ENCODE measurements at regions not wholly inside any gene's neighbourhood (a gene's known extent, or its start where the extent isn't known, plus 50 kb on each side); places are given as distances from the start of the nearest gene placed in this dataset.

DNA sequence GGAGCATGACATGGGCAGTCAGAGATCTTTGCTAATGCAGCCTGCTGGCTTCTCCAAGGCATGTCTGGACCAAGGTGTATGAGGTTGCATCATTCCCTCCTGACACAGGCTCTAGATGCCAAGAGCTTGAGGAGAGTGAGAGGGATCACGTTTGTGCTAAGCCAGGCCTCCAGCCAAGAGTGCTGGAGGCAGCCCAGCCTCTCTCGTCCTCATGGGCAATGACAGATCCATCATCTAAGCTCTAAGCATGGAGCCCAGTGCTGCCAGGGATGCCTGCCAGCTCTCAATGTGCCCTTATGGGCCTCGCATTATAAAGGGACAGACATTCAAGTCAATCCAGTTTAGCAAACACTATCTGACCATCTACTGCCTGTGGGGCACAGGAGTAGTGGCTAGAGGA, 136.3 kb upstream of the VSTM2B start:
- TF ChIP-seq KDM5A (IDR thresholded peaks at IDR 0.05; ENCODE audit: low read length) (no peak), TAF7 (optimal IDR thresholded peaks at IDR 0.05; ENCODE audit: borderline replicate concordance, low read depth, low read length) (no peak), PHF8 (conservative IDR thresholded peaks at IDR 0.05; ENCODE audit: low read depth, low read length) (no peak), CREB1 (IDR thresholded peaks at IDR 0.05) (no peak), SP1 (IDR thresholded peaks at IDR 0.05; ENCODE audit: low read depth, low read length) (no peak), RFX5 (IDR thresholded peaks at IDR 0.05; ENCODE audit: borderline replicate concordance, low read depth, low read length) (no peak), SAP30 (IDR thresholded peaks at IDR 0.05; ENCODE audit: insufficient read depth, insufficient replicate concordance, low read length) (no peak), BACH1 (IDR thresholded peaks at IDR 0.05; ENCODE audit: low read length) (no peak), ASH2L (IDR thresholded peaks at IDR 0.05; ENCODE audit: low read length) (no peak), TCF12 (IDR thresholded peaks at IDR 0.05; ENCODE audit: low read depth, low read length) (no peak)
- TF ChIP-seq, protein P1, sequence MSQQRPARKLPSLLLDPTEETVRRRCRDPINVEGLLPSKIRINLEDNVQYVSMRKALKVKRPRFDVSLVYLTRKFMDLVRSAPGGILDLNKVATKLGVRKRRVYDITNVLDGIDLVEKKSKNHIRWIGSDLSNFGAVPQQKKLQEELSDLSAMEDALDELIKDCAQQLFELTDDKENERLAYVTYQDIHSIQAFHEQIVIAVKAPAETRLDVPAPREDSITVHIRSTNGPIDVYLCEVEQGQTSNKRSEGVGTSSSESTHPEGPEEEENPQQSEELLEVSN (IDR thresholded peaks at IDR 0.05) = no peak
- TF ChIP-seq, protein P2, sequence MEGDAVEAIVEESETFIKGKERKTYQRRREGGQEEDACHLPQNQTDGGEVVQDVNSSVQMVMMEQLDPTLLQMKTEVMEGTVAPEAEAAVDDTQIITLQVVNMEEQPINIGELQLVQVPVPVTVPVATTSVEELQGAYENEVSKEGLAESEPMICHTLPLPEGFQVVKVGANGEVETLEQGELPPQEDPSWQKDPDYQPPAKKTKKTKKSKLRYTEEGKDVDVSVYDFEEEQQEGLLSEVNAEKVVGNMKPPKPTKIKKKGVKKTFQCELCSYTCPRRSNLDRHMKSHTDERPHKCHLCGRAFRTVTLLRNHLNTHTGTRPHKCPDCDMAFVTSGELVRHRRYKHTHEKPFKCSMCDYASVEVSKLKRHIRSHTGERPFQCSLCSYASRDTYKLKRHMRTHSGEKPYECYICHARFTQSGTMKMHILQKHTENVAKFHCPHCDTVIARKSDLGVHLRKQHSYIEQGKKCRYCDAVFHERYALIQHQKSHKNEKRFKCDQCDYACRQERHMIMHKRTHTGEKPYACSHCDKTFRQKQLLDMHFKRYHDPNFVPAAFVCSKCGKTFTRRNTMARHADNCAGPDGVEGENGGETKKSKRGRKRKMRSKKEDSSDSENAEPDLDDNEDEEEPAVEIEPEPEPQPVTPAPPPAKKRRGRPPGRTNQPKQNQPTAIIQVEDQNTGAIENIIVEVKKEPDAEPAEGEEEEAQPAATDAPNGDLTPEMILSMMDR (IDR thresholded peaks at IDR 0.05; ENCODE audit: control extremely low read depth in 1 of 3, insufficient read depth in 1 of 3, low read depth in 1 of 3, low read length in 3 of 3) = no peak
- H3K23ac ChIP-seq (ENCODE audit: insufficient read length) = no peak overlapping the region
- FAIRE-seq (no peak), DNase-seq (ENCODE audit: low read depth in 1 of 2, low spot score in 2 of 2) (no peak)
- H2BK5ac ChIP-seq (ENCODE audit: low read depth, low read length) = no peak overlapping the region
- no peak overlapping the region for H3K4ac ChIP-seq (replicated peaks; ENCODE audit: insufficient read length, low read depth, low read length)
- H3K23me2 ChIP-seq (ENCODE audit: low read depth, low read length) = no peaks in the 10 kb centered on the region
- H3K56ac ChIP-seq (replicated peaks; ENCODE audit: insufficient read length, low read depth, low read length) = no peak overlapping the region
- no peak overlapping the region for H2BK120ac ChIP-seq (replicated peaks; ENCODE audit: low read depth, low read length)
- H3K18ac ChIP-seq (ENCODE audit: extremely low read depth, low read length) = no peak overlapping the region
- H3K27me3 ChIP-seq (replicated peaks in 1 of 4; ENCODE audit: control insufficient read depth in 3 of 4, extremely low read depth in 1 of 4, insufficient read depth in 3 of 4, low read length in 3 of 4) = no peaks in the 10 kb centered on the region; a peak in 1 of 7 replicates
- H3K4me1 ChIP-seq (replicated peaks in 1 of 4; ENCODE audit: control insufficient read depth in 3 of 4, insufficient read depth in 4 of 4, low read length in 3 of 4) = peaks cover 0 to 3% (median 1%) of the 10 kb centered on the region in 4 experiments; a peak in 4 of 7 replicates
- H2BK20ac ChIP-seq (ENCODE audit: low read length) = no peak overlapping the region
- no peak overlapping the region for H3K14ac ChIP-seq (ENCODE audit: insufficient read length)
- 61% methylated on average over 3 of the region's 3 CpGs; no CpG with 5 or more reads in 1 of the 2 experiments for WGBS, 2 experiments (ENCODE audit: extremely low coverage in 1 of 2, insufficient coverage in 1 of 2, insufficient read length in 1 of 2, insufficient replicate concordance in 2 of 2, low coverage in 1 of 2, low lambda C conversion rate in 2 of 2, missing lambda C conversion rate in 1 of 2)
- no peak overlapping the region for H4K8ac ChIP-seq (ENCODE audit: extremely low read depth, insufficient read depth, low read length)
- peaks cover 0 to 1% of the 10 kb centered on the region in 2 experiments for H4K20me1 ChIP-seq (replicated peaks in 1 of 2; ENCODE audit: control insufficient read depth in 1 of 2, insufficient read depth in 2 of 2, low read length in 2 of 2)
- no peak overlapping the region for H2AFZ ChIP-seq (ENCODE audit: low read length)
- H3K79me2 ChIP-seq (ENCODE audit: control insufficient read depth in 1 of 2, insufficient read depth in 2 of 2, low read length in 2 of 2) = no peaks in the 10 kb centered on the region
- H4K91ac ChIP-seq (replicated peaks; ENCODE audit: insufficient read length, low read length) = no peak overlapping the region
- H2AK5ac ChIP-seq (ENCODE audit: low read depth, low read length) = no peak overlapping the region
- H3K4me3 ChIP-seq (ENCODE audit: extremely low read depth in 1 of 4, insufficient read depth in 2 of 4, low read depth in 3 of 4, low read length in 4 of 4) = no peak overlapping the region
- no peak overlapping the region for H2BK12ac ChIP-seq (ENCODE audit: low read depth, low read length)
- peaks cover 9 to 10% of the 10 kb centered on the region in 2 experiments; a peak in 2 of 4 replicates for H3K9me3 ChIP-seq (ENCODE audit: insufficient read depth in 2 of 2, low read depth in 1 of 2, low read length in 1 of 2)
- H3K36me3 ChIP-seq (ENCODE audit: control insufficient read depth in 2 of 4, insufficient read depth in 4 of 4, low read length in 3 of 4) = no peaks in the 10 kb centered on the region
- ChIA-PET CTCF (ENCODE audit: partially characterized antibody) (interaction anchor here (1.0 to 3.2 kb wide), 2 partner anchors 89 to 135 kb away, joined by 3 to 11 read pairs; no protein-coding TSS in a partner anchor), POLR2A (ENCODE audit: partially characterized antibody) (no interaction called here)
- H3K79me1 ChIP-seq (ENCODE audit: low read depth, low read length) = no peaks in the 10 kb centered on the region
- H4K5ac ChIP-seq (ENCODE audit: insufficient read length, low read depth, low read length) = no peak overlapping the region
- H2BK15ac ChIP-seq (ENCODE audit: low read length) = 0 out of 2 replicates have a peak overlapping the region, but pooled peaks have one; percentile 67
- no peak overlapping the region for H3K9ac ChIP-seq (replicated peaks in 1 of 4; ENCODE audit: extremely low read depth in 1 of 4, low read depth in 3 of 4, low read length in 3 of 4)
- no peak overlapping the region for H3K27ac ChIP-seq (ENCODE audit: low read depth, low read length)
- no peak overlapping the region for H3K4me2 ChIP-seq (ENCODE audit: insufficient read depth in 1 of 2, low read depth in 2 of 2, low read length in 2 of 2)
